HG03442 (cell line): ENCODE measurements at regions not wholly inside any gene's neighbourhood (a gene's known extent, or its start where the extent isn't known, plus 50 kb on each side); places are given as distances from the start of the nearest gene placed in this dataset.

Experiments used
- ATAC-seq: cut with Tn5 transposase; IDR thresholded peaks from one replicate; pipeline ENCODE4 v1.9.1; 2021; ENCODE audit warnings: mild to moderate bottlenecking, moderate library complexity; ENCODE audit not compliant: unreplicated experiment

GRCh38 chr3:30945291-30945690, 50.8 kb upstream of the GADL1 start:
- no peak for ATAC-seq

GRCh38 chr3:30948426-30948825, 54.0 kb upstream of the GADL1 start:
- ATAC-seq: no peak

GRCh38 chr3:30951826-30952225, 57.4 kb upstream of the GADL1 start:
- ATAC-seq: no peak

- no peak for ATAC-seq
Measured at GRCh38 chr3:30952786-30953185, 58.3 kb upstream of the GADL1 start.

DNA sequence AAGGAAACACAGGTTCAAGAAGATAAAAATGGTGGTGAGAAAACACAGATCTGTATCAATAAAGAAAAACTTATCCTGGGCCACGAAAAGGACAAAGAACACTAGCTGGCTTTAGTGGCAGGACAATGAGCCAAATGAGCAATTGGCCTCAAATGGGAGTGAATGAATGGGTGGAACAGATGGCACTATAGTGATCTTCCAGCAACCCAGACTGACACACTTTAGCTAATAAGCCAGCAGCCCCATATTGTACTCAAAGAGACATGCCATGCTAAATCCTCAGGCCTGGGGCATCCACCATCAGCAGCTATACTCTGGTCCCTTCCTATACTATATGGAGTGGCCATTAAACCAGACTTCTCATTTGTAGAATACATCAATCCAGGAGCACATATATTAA, 60.0 kb upstream of the GADL1 start:
- no peak for ATAC-seq

GRCh38 chr3:30962084-30962483, 67.6 kb upstream of the GADL1 start:
- no peak for ATAC-seq

- no peak for ATAC-seq
Measured at GRCh38 chr3:30962493-30962892, 68.0 kb upstream of the GADL1 start.

GRCh38 chr3:30963223-30963722, 68.8 kb upstream of the GADL1 start:
- ATAC-seq: no peak

GRCh38 chr3:30964612-30965011, 70.2 kb upstream of the GADL1 start:
- ATAC-seq: peak; percentile 98

DNA sequence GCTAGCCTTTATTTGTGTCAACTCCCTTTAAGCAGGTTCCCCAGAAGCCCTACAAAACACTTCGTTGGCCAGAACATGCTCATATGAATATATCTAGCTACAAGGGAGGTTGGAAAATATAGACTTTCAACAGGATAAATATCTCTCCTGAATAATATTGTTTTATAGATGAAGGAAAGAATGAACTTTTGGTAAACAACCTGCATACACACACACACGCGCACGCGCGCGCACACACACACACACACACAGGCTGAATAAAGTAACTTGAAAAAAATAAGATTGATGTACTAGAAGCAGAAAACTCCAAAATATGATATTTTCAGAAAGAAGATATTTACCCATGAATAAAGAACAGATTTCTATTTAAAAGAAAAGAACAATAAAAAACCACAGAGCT, 72.4 kb upstream of the GADL1 start:
- no peak for ATAC-seq

- no peak for ATAC-seq
Measured at GRCh38 chr3:30970183-30970582, 75.7 kb upstream of the GADL1 start.

DNA sequence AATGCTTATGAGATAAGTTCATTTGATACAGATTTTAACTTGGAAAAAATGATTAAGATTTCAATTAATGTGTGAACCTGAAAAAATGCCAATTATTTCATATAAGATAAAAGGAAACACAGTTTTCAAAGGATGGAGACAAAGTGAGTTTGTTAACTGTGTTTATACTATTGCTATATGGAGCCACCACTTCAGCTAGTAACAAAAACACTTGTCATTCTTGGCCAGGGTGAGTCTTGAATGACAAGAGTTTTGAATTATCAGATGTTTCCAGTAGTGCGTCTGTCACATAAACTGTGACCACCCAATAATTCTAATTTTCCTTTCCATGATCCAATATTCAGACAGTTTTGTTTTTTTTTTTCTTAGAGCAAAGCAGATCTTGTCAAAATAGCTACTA, 78.0 kb upstream of the GADL1 start:
- no peak for ATAC-seq

GRCh38 chr3:30974071-30974470, 79.6 kb upstream of the GADL1 start:
- no peak for ATAC-seq

- ATAC-seq: no peak
Measured at GRCh38 chr3:30977592-30977991, 83.1 kb upstream of the GADL1 start.

DNA sequence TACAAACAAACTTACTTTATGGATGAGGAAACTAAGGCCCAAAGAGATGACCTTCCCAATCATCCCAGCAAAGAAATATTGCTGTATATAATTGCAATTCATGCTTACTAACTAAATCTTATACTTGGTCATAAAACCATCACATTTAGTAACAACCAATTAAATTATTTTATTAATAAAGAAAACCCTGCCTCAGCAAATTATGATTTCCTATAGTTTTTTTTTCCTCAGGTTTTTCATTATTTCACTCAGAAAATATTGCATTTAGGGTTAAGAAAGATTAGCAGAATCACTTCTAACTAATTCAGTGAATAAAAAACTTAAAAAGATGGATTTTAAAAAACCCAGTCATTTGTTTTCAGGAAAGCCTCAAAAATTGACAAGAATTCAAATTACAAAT, 86.5 kb upstream of the GADL1 start:
- no peak for ATAC-seq

- ATAC-seq: no peak
Measured at GRCh38 chr3:30982416-30983075, 88.1 kb upstream of the GADL1 start.

DNA sequence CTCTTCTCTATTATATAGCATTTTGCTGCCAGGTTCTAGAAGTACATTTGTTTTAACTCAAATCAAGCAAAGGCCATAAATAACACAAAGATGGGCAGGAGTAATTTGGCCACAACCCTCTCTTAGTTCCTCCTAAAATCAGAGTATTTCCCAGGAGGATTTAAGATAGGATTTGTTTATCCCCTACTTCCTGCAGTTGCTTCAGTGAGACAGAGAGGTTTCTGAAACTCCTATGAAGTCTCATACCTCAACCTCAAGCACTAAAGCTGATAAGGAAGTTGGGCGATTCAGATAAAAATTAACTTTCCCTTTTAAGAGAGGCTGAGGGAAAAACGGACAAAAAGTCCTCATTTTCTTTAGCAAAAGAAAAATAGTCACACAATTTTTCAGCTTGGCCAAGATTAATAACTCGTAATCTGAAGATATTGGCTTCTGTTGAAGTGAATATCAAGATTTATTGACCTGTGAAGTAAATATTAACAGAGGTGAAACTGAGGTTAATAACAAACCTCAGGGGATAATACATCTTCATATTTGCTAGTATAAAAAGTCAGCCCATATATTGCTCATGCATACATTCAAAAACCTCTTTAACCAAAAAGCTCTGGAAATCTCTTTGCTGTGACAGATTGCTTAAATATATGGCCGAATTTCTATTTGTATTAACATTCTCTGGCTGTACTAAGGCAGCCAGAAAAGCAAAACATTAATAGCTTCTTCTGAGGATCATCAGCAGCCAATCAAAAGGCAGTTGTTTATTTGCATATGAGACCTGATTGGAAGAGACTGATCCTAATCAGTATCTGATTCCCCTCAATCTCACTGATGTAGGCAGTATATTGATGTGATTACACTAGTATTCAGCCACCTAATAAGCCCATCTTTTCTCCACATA, 90.6 kb upstream of the GADL1 start:
- ATAC-seq: peak; percentile 49

DNA sequence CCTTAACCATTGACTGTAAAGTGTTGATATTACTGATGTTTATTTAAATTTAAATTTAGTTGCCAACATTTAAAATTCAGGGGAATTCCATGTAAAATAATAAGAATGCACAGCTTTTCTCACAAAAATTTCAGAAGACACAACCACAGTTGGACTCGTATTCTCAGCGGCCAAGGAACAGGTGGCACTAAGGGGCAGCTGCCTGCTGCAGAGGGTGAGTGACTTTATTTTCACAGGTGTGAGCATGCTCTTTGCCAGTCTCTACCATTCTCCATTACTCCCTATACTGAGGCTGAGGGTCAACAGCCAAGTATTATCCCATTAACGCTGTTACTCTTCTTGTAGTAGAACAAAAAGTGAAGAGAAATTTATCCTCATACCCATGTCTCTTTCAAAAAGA, 92.1 kb upstream of the GADL1 start:
- no peak for ATAC-seq

DNA sequence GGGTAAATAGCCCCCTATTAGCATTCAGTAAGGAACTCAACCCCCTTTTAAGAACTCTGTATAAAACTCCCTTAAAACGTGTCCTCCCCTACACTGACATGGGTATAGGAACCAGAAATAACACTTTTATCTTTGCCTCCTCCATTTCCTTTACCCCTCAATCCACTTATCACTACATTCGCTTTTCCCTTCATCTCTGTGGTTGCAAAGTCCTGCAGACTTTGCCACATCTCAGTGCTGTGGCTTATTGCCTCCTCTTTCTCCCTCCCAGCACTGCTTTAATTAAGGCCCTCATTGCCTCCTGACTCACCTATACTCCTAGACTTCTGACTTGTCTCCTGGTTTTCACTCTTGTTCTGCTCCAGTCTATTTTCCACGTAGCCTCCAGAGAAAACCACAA, 94.3 kb upstream of the GADL1 start:
- ATAC-seq: no peak

DNA sequence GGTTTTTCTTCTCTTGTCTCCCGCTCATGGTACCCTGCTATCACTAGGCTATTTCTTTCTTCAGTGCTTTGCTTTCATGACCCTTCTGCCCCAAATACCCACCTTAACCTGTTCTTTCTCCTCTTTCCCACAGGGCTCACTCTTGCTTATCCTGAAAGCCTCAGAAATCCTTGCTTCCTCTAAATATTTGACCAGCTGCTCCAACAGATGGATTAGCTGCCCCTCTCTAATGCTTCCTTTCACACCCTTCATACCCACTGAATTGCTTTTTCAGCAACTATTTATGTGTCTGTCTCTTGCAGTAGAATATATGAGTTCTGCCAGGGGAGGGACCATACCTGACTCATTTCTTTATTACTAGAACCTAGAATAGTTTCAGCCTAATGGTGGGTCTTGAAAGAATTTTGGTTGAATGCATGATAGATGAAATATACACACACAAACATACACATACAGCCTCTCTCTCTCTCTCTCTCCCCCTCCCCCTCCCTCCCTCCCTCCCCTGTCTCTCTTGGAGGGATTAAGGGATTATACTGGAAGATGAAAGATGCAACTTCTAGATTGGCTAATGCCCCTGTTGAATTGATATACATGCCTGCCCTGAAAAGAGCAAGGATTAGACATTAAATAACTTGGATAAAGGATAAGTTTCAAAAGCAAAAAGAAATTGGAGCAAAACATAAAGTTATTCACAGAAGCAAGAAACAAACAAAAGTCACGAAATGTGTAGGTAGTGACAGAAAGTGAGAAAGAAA, 95.0 kb upstream of the GADL1 start:
- peak; percentile 38 for ATAC-seq

GRCh38 chr3:30996467-30996866, 102.0 kb upstream of the GADL1 start:
- no peak for ATAC-seq
